ENCODE measurements at regions not wholly inside any gene's neighbourhood (a gene's known extent, or its start where the extent isn't known, plus 50 kb on each side); places are given as distances from the start of the nearest gene placed in this dataset.
"Not testable (repeated sequence)": the region's sequence is repeated elsewhere in the genome, so short reads cannot be mapped to it uniquely, and the experiment has no call there.

GRCh38 chr21:28592205-28592865, 400.3 kb downstream of the LTN1 start:
- no peak for DNase-seq

GRCh38 chr21:28590676-28591075, 402.0 kb downstream of the LTN1 start:
- no peak for DNase-seq

- no peak for DNase-seq
Measured at GRCh38 chr21:28590026-28590425, 402.7 kb downstream of the LTN1 start.

DNA sequence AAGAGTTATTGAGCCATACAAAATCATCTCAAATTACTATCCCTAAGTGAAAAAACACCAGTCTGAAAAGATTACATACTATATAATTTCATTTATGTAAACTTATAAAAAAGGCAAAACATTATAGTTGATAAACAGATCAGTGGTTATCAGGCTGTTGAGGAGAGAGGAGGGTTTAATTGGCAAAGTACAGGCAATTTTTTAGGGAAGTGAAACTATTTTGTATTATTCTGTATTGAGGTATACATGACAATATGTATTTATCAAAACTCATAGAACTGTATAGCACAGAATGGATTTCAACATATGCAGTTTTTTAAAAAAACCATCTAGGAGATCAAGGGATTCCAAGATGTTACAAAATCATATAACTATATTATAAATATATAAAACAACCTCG, 403.7 kb downstream of the LTN1 start:
- DNase-seq, result no peak

DNA sequence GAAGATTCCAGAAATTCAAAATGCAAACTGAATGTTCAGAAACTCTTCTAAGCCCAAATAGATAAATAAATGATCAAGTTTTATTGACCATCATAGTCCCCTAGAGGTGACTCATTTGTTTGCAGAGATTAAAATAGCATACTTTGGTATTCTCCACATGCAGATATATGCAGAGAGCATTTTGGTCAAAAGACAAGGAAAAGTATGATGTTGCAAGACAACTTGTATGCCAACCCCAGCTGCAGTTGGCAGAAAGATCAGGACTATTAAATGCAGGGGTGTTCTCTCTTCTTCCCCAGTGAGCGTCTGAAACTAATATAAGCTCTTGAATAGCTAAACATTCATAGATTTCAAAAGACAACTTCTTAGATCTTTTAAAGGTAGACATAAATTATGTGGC, 404.9 kb downstream of the LTN1 start:
- no peak for DNase-seq

GRCh38 chr21:28581976-28582375, 410.7 kb downstream of the LTN1 start:
- no peak for DNase-seq

- not testable (repeated sequence) for DNase-seq
Measured at GRCh38 chr21:28581311-28581731, 411.4 kb downstream of the LTN1 start.

DNA sequence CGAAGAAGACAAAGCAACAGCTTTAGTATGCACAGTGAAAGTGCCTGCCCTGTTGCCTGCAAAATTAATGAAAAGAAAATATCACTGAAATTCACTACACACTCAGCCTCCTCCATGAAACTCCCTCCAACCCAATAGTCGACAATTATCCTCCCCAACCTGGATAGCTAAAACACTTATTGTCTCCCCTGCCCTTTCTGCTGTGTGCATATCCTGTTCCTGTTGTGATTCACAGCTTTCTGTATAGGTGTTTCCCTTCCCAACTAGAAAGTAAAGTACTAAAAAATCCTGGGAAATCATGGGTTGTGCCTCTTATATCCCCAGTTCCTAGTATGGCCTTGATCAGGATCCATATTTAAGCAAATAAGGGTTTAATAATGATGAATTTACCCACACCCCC, 412.1 kb downstream of the LTN1 start:
- no peak for DNase-seq

GRCh38 chr21:28579986-28580550, 412.6 kb downstream of the LTN1 start:
- no peak for DNase-seq

- no peak for DNase-seq
Measured at GRCh38 chr21:28568692-28569091, 424.0 kb downstream of the LTN1 start.

DNA sequence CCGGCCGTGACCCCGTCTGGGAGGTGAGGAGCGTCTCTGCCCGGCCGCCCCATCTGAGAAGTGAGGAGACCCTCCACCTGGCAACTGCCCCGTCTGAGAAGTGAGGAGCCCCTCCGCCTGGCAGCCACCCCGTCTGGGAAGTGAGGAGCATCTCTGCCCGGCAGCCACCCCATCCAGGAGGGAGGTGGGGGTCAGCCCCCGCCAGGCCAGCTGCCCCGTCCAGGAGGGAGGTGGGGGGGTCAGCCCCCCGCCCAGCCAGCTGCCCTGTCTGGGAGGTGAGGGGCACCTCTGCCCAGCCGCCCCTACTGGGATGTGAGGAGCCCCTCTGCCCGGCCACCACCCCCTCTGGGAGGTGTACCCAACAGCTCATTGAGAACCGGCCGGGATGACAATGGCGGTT, 428.7 kb downstream of the LTN1 start:
- DNase-seq, result not testable (repeated sequence)

DNA sequence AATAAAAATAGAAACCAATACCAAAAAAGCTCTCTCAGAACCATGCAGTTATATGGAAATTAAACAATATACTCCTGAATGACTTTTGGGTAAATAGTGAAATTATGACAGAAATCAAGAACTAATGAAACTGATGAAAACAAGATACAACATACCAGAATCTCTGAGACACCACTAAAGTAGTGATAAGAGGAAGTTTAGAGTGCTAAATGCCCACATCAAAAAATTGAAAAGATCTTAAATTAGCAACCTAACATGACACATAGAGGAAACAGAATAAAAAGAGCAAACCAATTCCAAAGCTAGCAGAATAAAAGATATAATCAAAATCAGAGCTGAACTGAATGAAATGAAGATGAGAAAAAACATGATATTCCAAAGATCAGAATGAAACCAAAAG, 430.9 kb downstream of the LTN1 start:
- no peak for DNase-seq

- DNase-seq, result no peak
Measured at GRCh38 chr21:28554660-28555475, 437.8 kb downstream of the LTN1 start.

DNA sequence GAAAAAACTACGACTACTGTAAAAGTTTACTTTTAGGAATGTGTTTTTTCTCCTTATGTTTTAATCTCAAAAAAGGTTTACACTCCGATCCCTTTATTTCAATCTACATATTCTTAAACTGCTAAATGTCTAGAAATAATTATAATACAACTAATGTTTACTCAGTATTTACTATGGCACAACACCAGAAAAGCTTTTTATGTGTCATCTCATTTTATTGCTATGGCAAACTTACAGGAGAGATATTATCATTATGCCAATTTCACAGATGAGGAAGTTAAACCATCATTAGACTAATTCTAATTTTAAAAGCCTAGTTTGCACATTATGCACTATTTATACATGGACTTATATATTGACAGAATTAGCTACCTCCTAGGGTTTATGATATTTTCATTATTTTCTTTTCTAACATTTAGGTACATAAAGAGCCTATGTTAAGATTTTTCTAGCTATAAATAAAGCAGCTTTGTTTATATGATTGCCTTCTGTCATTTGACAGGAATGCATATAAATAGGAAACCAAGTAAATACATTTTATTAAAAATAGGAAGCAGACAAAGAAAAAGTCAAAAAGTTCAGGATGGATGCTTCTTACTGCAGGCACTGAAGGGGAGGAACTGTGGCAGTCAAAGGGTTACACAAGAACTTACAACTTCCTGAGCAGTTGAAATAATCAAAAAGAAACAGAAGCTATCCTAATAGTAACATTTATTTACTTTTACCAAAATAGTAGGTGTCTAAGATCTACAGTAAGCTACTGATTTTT, 442.4 kb downstream of the LTN1 start:
- DNase-seq, result no peak

GRCh38 chr21:28548291-28548690, 444.4 kb downstream of the LTN1 start:
- DNase-seq, result no peak

GRCh38 chr21:28547766-28548165, 444.9 kb downstream of the LTN1 start:
- DNase-seq, result no peak

DNA sequence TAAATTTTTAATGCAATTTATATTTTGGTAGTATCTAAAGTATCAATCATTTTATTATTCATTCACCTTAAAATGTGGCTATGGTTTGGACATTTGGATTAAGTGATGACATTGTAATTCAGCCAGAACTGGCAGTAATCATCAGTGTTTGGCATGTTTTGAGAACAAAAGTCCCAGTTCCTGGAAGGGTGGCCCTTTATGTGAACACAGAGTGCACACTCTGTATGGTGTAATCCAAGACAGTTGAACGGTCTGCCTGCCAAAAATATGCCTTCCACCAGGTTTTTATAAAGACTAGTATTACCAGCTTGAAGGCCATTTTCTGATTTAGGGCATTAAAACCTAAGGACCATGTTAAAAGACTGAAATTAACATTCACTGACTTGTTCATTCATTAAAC, 448.7 kb downstream of the LTN1 start:
- DNase-seq, result no peak

DNA sequence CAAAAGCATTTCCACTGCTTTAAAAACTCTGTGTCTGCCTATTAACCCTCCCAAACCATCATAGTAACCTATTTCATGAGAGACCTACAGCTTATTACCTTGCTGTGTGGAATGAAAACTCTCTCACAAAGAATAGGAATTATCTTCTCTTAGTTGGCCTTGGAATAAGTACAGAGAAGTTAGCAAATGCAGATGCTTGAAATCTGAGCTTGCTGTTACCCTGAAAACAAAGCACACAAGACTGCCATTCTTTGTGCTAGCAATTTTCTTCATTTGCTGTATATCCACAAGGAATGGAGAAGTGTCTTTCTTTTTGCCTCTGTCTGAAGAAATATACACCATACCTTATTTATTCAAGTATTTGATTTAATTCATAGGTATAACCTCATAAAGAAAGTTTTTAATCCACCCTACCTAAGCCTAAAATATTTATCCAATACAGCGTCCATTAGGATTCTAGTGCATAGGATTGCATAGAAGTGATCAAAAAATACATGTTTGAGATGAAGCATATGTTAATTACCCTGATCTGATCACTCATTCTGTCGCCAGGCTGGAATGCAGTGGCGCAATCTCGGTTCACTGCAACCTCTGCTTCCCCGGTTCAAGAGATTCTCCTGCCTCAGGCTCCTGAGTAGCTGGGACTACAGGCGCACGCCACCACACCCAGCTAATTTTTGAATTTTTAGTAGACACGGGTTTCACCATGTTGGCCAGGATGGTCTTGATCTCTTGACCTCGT, 451.1 kb downstream of the LTN1 start:
- DNase-seq, result no peak

DNA sequence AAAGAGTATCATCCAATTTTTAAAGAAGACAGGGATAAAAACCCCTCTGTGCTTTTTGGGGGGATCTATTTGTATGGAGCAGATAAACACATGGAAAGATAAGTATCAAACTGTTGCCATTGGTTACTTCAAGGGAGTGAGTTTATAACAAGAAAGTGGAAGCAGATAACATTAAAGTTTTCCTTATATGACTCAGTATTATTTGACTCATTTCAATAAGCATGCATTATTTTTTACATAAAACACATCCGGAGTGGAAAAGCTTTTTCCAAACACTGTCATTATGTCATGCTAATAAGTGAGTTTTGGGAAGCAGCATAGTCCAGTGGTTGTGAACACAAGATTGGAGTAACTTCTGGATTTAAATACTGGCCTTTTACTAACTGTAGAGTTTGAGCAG, 452.2 kb downstream of the LTN1 start:
- no peak for DNase-seq

DNA sequence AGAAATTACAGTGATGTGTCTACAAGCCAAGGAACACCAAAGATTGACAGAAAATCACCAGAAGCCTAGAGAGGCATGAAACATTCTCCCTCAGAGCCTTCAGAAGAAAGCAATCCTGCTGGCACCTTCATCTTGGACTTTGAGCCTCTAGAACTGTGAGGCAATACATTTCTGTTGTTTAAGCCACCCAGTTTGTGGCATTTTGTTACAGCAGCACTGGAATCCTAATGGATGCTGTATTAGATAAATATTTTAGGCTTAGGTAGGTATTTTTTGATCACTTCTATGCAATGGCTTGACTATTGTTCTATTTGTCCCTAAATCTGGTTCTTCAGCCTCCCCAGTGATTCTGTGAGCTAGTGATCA, 453.1 kb downstream of the LTN1 start:
- no peak for DNase-seq

- no peak for DNase-seq
Measured at GRCh38 chr21:28538987-28539622, 453.6 kb downstream of the LTN1 start.
